ENCODE measurements at regions not wholly inside any gene's neighbourhood (a gene's known extent, or its start where the extent isn't known, plus 50 kb on each side); places are given as distances from the start of the nearest gene placed in this dataset.

GRCh38 chr12:88868050-88868449 is 287.8 kb upstream of the KITLG start:
- no peaks in the 10 kb centered on the region for H3K36me3 Mint-ChIP-seq (ENCODE audit: insufficient read depth, unreplicated experiment)
- no peak for DNase-seq
- no peaks in the 10 kb centered on the region for H3K27me3 Mint-ChIP-seq (ENCODE audit: insufficient read depth, unreplicated experiment)
- Histone ChIP-seq H3K27me3 (replicated peaks; ENCODE audit: control insufficient read depth, insufficient read depth, low read length) (no peaks in the 10 kb centered on the region), H3K4me3 (ENCODE audit: low read depth, low read length) (no peak overlapping the region), H3K4me1 (no peaks in the 10 kb centered on the region), H3K9me3 (no peaks in the 10 kb centered on the region), H3K36me3 (ENCODE audit: control insufficient read depth, insufficient read depth, low read length) (no peaks in the 10 kb centered on the region)
- no peak overlapping the region for H3K27ac Mint-ChIP-seq (ENCODE audit: unreplicated experiment)
- H3K4me3 Mint-ChIP-seq (ENCODE audit: unreplicated experiment): no peak overlapping the region
- TF ChIP-seq, protein P1, sequence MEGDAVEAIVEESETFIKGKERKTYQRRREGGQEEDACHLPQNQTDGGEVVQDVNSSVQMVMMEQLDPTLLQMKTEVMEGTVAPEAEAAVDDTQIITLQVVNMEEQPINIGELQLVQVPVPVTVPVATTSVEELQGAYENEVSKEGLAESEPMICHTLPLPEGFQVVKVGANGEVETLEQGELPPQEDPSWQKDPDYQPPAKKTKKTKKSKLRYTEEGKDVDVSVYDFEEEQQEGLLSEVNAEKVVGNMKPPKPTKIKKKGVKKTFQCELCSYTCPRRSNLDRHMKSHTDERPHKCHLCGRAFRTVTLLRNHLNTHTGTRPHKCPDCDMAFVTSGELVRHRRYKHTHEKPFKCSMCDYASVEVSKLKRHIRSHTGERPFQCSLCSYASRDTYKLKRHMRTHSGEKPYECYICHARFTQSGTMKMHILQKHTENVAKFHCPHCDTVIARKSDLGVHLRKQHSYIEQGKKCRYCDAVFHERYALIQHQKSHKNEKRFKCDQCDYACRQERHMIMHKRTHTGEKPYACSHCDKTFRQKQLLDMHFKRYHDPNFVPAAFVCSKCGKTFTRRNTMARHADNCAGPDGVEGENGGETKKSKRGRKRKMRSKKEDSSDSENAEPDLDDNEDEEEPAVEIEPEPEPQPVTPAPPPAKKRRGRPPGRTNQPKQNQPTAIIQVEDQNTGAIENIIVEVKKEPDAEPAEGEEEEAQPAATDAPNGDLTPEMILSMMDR (IDR thresholded peaks at IDR 0.05; ENCODE audit: insufficient read depth in 1 of 2, low read depth in 1 of 2, low read length in 1 of 2, severe bottlenecking in 1 of 2, unreplicated experiment in 1 of 2): no peak
- H3K9me3 Mint-ChIP-seq (ENCODE audit: unreplicated experiment): peaks cover 19% of the 10 kb centered on the region
- intact Hi-C loops (cut with micrococcal nuclease; ENCODE audit: unreplicated experiment): no loop called here
- no TSS peak for BruUV-seq (replicated peaks)
- ChIA-PET CTCF (no interaction called here), POLR2A (no interaction called here)
- no peaks in the 10 kb centered on the region for H3K4me1 Mint-ChIP-seq (ENCODE audit: low read depth, unreplicated experiment)

- BruUV-seq (replicated peaks): no TSS peak
- no peak overlapping the region for H3K4me3 ChIP-seq (ENCODE audit: low read depth, low read length)
- Mint-ChIP-seq H3K4me1 (ENCODE audit: low read depth, unreplicated experiment) (no peaks in the 10 kb centered on the region), H3K27ac (ENCODE audit: unreplicated experiment) (no peak overlapping the region), H3K36me3 (ENCODE audit: insufficient read depth, unreplicated experiment) (no peaks in the 10 kb centered on the region), H3K27me3 (ENCODE audit: insufficient read depth, unreplicated experiment) (no peaks in the 10 kb centered on the region), H3K4me3 (ENCODE audit: unreplicated experiment) (no peak overlapping the region), H3K9me3 (ENCODE audit: unreplicated experiment) (peaks cover 25% of the 10 kb centered on the region)
- no peaks in the 10 kb centered on the region for H3K36me3 ChIP-seq (ENCODE audit: control insufficient read depth, insufficient read depth, low read length)
- H3K4me1 ChIP-seq: no peaks in the 10 kb centered on the region
- ChIA-PET CTCF (no interaction called here), POLR2A (no interaction called here)
- no peak for DNase-seq
- TF ChIP-seq, protein P1 (IDR thresholded peaks at IDR 0.05; ENCODE audit: insufficient read depth in 1 of 2, low read depth in 1 of 2, low read length in 1 of 2, severe bottlenecking in 1 of 2, unreplicated experiment in 1 of 2): no peak
- no peaks in the 10 kb centered on the region for H3K27me3 ChIP-seq (replicated peaks; ENCODE audit: control insufficient read depth, insufficient read depth, low read length)
- intact Hi-C loops (cut with micrococcal nuclease; ENCODE audit: unreplicated experiment): no loop called here
- no peaks in the 10 kb centered on the region for H3K9me3 ChIP-seq
These were observed 287.2 kb upstream of the KITLG start for GRCh38 chr12:88867510-88867909.

DNA sequence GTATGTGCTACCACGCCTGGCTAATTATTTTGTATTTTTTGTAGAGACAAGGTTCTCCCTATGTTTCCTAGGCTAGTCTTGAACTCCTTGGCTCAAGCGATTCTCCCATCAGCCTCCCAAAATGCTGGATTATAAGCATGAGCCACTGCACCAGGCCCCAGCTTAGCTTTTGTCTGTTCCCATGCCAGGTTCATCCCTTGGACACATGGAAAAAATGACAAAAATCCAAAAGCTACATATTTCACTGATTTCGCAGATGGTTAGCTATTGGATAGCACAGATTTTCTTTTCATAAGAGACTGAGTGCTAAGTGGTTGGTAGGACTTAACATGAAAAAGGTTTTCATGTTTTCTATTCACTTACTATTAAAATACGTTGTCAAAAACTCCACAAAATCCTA is 286.6 kb upstream of the KITLG start:
- ChIA-PET POLR2A (no interaction called here), CTCF (no interaction called here)
- Mint-ChIP-seq H3K36me3 (ENCODE audit: insufficient read depth, unreplicated experiment) (no peaks in the 10 kb centered on the region), H3K9me3 (ENCODE audit: unreplicated experiment) (peaks cover 31% of the 10 kb centered on the region), H3K27ac (ENCODE audit: unreplicated experiment) (no peak overlapping the region), H3K4me3 (ENCODE audit: unreplicated experiment) (no peak overlapping the region), H3K4me1 (ENCODE audit: low read depth, unreplicated experiment) (no peaks in the 10 kb centered on the region), H3K27me3 (ENCODE audit: insufficient read depth, unreplicated experiment) (no peaks in the 10 kb centered on the region)
- no peak for DNase-seq
- Histone ChIP-seq H3K27me3 (replicated peaks; ENCODE audit: control insufficient read depth, insufficient read depth, low read length) (no peaks in the 10 kb centered on the region), H3K36me3 (ENCODE audit: control insufficient read depth, insufficient read depth, low read length) (no peaks in the 10 kb centered on the region), H3K4me1 (no peaks in the 10 kb centered on the region), H3K4me3 (ENCODE audit: low read depth, low read length) (no peak overlapping the region), H3K9me3 (no peaks in the 10 kb centered on the region)
- BruUV-seq (replicated peaks): no TSS peak
- TF ChIP-seq, protein P1 (IDR thresholded peaks at IDR 0.05; ENCODE audit: insufficient read depth in 1 of 2, low read depth in 1 of 2, low read length in 1 of 2, severe bottlenecking in 1 of 2, unreplicated experiment in 1 of 2): no peak
- intact Hi-C loops (cut with micrococcal nuclease; ENCODE audit: unreplicated experiment): no loop called here

Data from Caco-2 (cell line).